GM21526 (cell line): ENCODE measurements at regions not wholly inside any gene's neighbourhood (a gene's known extent, or its start where the extent isn't known, plus 50 kb on each side); places are given as distances from the start of the nearest gene placed in this dataset.
"Not testable (repeated sequence)": the region's sequence is repeated elsewhere in the genome, so short reads cannot be mapped to it uniquely, and the experiment has no call there.

Experiments used
- ATAC-seq: cut with Tn5 transposase; IDR thresholded peaks from one replicate; pipeline ENCODE4 v1.9.1; 2021; ENCODE audit warnings: moderate library complexity; ENCODE audit not compliant: unreplicated experiment, low FRiP score

DNA sequence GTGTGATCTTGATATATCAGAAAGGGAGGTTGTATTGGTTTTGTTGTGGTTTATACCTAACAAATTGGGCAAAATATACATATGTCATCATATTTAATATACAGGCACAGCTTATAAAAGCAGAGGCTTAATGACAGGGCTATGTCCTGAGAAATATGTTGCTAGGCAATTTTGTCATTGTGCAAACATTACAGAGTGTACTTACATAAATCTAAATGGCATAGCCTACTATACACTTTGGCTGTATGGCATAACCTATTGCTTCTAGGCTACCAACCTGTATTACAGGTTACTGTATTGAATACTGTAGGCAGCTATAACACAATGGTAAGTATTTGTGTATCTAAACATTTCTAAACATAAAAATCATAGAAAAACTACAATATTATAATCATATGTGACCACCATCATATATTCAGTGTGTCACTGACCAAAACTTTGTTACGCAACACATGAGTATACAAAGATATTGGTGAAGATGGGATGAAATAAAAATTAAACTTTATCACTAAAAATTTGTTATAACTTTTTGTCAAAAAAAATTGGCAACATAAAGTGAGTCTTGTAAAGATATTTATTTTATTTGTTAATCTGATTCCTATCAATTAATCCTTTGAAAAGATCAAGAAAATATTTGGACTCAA is 414.0 kb upstream of the HS3ST1 start:
- ATAC-seq = no peak

- ATAC-seq = no peak
Observed at GRCh38 chr4:11839889-11840288, 411.2 kb upstream of the HS3ST1 start.

GRCh38 chr4:11831739-11832138 is 403.0 kb upstream of the HS3ST1 start:
- ATAC-seq = no peak

DNA sequence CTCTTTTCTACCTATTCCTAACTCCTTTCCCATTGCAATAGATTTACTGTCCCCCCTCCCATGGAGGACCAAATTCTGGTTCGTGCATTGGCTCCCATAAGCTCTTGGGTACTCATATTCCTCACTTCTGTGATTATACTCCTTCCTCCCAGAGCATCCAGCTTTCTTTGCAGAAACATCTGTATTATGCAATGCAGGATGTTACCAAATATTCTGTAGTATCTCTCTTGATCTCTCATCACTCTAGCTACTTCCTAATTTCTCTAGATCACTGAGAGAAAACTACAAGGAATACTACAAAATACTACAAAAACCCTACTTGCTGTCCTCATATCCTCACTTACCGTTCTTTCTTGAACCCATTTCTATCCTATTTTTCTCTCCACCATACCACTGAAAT is 395.9 kb upstream of the HS3ST1 start:
- ATAC-seq = no peak

GRCh38 chr4:11821772-11822430 is 393.2 kb upstream of the HS3ST1 start:
- no peak for ATAC-seq

DNA sequence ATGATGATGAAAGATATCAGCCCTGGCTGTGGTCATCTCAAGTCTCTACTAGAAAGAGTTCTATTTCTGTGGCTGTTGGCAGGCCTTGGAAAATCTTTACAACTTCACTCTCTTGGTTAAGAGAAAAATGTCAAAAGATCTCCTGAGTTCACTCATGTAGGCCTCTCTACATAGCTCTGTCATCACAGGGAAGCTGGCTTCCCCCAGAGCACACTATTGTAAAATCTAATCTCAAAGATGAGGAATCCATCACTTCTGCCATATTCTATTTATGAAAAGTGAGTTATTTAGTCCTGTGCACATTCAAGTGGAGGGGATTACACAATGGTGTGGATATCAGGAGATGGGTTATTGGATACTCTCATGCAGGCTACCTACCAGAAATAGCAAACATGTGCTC is 388.4 kb upstream of the HS3ST1 start:
- no peak for ATAC-seq

DNA sequence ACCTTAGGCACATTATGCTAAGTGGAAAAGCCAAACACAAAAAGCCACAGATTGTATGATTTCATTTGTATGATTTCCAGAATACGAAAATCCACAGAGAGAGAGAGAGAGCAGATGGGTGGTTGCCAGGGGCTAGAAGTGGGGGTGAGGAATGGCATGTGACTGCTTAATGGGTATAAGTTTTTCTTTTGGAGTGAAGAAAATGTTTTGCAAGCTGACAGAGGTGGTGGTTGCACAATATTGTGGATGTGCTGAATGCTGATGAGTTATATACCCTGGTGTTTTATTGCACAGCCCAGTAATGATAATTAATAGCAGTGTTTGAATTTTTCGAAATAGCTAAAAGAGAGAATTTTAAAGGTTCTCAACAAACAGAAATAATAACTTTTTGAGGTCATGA is 386.1 kb upstream of the HS3ST1 start:
- no peak for ATAC-seq

DNA sequence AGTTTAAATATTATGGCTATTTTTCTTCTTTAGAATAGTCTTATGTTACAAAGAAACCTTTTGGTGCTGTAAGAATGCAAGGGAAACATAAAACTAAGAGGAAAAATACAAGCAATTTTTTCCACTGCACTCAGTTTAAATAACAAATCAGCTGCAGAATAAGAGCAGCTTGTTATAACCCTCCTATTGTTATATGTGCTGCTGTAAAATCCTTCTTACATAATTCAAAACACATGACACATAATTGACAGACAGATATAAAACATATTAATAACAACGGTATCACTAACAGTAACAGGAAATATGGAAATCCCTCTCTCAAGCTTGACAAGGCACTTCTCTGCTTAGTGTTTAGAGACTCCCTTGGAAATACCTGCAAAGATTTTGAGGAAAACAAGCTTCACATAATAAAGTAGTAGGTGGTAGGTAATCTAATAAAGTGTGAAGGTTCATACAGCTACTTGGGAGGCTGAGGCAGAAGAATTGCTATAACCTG is 385.3 kb upstream of the HS3ST1 start:
- no peak for ATAC-seq

GRCh38 chr4:11811521-11811920 is 382.8 kb upstream of the HS3ST1 start:
- ATAC-seq = not testable (repeated sequence)

GRCh38 chr4:11805842-11806241 is 377.1 kb upstream of the HS3ST1 start:
- peak; percentile 53 for ATAC-seq

DNA sequence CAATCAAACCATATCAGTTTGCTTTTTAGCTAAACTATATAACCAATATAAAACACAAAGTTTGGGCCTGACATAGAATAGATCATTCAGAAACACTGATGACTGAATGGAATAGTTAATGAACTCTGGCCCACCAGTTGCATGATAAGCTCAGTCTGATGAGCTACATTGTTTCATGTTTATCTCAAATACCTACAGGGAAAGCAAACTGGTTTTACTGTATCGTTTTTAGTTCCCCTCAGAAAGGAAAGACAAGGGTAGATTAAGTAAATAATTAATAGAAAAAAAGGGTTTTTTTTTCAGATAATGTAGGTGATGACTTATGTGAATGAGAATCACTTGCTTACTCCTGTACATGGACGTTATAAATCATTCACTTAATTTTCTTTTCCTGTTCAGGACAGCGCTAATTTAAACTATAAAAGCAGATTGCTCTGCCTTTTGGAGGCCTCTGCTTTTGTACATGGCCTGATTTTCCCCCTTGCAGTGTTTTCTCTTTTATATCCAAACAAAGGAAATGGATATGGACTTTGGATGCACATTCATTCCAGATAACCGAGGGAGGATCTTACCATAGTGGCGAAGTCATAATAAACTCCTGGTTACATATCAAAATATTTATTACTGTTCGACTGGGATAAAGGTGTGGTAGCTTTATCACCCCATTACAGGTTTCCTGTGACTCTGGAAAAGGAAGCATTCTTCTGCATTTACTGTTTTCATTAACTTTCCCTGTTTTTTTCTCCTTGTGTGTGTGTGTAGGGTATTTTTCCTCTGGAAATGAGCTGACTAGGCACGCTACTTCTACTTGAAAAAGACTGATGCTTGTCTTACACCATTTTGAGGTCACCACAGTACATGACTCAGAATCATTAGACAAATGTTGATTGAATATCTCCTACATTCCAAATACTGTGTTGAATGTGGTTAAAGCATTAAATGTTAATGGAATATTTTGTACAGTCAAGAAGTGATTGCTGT is 373.1 kb upstream of the HS3ST1 start:
- ATAC-seq = no peak

DNA sequence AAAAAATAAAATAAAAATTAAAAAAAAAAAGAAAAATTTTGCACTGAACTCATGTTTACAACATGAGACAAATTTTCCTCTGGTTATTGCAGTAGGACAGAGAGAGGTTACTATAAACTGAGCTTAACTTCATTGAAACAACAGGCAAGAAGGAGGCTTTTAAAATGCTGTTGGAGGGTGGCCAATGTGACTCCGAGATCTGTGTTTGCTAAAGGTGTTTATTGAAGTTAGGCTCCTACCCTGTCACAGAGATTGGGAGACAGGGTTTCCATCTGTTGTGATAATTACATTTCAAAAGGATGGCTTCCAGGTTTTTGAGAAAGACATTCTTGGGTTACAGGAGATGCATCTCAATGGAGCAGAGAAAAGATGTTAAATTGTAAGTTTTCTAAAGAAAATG is 370.5 kb upstream of the HS3ST1 start:
- ATAC-seq = no peak

DNA sequence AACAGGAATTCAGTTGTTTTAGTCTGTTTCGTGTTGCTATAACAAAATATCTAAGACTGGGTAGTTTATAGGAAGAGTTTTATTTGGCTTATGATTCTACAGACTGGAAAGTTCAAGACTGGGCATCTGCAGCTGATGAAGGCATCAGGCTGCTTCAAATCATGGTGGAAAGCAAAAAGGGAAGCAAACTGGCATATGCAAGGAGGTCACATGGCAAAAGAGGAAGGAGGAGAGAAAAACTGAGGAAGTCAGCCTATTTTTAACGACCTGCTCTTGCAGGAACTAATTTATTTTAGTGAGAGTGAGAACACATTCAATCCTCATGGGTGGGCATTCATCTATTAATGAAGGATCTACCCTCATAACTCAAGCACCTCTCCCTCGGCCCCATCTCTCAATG is 363.1 kb upstream of the HS3ST1 start:
- no peak for ATAC-seq

- ATAC-seq = no peak
Observed at GRCh38 chr4:11790230-11790629, 361.5 kb upstream of the HS3ST1 start.

DNA sequence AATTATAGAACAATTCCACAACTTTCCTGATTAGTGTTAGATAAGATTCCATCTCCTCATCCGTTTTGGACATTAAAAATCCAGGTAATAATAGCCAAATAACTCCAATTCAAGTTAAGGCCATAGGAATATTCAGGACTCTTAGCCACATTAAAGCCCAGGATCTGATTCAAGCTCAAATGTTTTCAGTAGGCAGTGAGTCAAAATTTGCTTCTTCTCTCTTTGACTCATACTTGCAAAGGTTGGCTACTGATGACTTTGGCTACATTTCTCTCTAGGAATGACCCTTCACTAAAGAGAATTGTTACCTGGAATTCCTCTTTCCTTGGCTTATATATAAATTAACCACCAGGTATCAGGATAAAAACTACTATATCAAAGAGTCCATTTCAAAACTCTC is 354.9 kb upstream of the HS3ST1 start:
- ATAC-seq = no peak

DNA sequence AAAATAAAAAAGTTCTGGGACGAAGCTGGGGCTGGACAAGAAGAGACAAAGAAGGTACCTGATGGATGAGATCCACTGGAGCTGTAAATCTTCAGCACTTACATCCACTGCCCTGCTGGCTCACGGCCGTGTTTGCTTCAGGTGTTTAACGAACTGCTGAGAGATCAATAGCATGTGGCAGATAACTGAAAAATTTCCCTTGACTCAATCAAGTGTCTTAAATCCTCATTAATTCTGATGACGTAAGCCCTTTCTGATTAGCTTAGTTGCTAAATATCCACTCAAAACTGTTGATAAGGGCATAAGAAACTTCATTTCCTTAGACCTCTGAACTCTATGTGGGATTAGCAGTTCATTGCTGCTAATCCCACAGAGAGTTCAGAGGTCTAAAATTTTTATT is 354.2 kb upstream of the HS3ST1 start:
- no peak for ATAC-seq

GRCh38 chr4:11777447-11777846 is 348.8 kb upstream of the HS3ST1 start:
- no peak for ATAC-seq

DNA sequence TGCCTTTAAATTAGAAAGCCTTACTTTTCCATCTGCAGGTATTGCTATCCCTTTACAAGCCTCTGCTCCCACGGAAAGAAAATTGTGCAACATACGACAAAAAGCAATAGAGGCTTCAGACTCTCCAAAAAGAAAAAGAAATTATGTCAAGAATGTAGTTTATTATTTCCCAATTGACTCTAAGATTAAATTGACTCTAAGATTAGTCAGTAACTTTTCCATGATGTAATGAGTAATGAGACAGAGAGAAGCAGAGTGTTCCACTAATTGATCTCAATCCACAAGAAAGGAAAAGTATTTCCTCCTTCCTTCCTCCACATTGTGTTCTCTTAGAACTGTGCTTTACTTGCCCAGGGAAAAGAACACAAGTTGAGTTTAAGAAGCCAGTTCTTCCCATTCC is 345.7 kb upstream of the HS3ST1 start:
- ATAC-seq = no peak

DNA sequence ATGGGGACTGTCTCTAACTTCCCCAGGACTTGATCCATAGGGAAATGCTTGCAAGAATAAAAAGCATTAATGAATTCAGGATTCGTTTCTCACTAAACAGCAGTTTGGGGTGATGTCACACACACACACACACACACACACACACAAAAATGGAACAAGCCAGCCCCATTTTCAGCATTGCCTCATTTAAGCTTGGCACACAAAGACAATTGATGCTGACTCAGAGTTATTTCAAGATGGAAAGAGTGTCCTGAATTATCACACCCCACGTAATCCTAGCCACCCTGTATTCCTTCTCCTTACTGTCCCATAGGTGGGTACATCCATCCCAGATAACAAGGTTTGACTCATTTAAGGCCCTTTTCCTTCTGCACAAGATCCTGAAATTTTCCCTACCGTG is 345.1 kb upstream of the HS3ST1 start:
- ATAC-seq = no peak

DNA sequence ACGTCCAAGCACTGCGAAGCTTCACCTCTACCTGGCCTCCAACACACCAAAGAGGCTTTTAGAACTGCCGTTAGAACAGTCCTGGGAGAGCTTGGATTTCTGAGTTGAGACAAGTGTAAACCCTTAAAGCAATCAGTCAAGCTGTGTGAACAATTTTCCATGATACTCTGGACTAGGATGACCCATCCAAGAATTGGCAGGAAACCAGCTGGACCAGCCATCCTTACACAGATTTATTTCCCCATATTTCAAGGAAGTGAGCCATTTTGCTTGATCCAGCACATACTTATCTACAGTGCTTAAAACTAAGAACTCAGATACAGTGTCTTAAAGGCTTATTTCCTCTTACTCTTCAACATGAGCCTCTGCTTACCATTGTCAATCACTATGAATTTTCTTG is 340.7 kb upstream of the HS3ST1 start:
- no peak for ATAC-seq

DNA sequence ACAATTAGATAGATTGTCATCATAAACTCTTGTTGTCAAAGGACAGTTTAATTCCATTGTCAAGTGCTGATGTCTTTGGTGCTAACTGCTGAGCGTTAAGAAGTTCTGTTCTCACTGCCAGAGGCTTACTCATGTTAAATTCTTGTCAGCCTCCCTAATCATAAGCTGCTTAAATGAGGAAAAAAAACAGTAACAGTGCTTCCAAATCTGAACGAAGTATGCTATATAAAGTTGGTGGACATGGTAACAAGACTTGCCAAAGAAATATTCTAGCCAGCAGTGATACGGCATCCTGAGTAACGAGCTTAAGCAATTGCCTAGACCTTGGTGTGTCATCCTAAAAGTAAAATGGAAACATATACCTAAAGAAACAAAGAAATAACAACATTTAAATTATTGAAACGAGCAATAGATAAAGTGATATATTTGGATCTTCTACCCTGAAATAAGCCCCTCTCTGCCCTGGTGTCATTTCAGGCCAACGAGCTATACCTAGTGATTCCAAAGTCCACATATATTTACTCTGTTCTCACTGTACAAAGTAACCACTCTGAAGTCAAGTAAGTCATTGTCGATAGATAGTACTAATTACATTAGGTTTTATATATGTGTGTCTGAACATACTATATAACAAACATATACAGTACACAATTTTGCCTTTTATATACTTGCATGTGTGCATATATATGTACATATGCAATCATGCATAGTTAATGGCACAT is 339.7 kb upstream of the HS3ST1 start:
- no peak for ATAC-seq
